Keratinocyte (primary cell): ENCODE measurements at regions not wholly inside any gene's neighbourhood (a gene's known extent, or its start where the extent isn't known, plus 50 kb on each side); places are given as distances from the start of the nearest gene placed in this dataset.
"Not testable (repeated sequence)": the region's sequence is repeated elsewhere in the genome, so short reads cannot be mapped to it uniquely, and the experiment has no call there.

Experiments used
- DNase-seq: peaks from one replicate; pipeline ENCODE4 v3.0.0-alpha.2; 2011; ENCODE audit warnings: low read depth, missing footprints, low spot score
- FAIRE-seq: peaks from 2 replicates; lab custom pipeline; 2011; peaks lifted over from hg19 to GRCh38; lab: Jason Lieb, UNC
- H2AFZ ChIP-seq: 2 replicates; pipeline ENCODE4 v1.6.0; 2012; ENCODE audit warnings: low read length, control low read depth, inconsistent platforms; ENCODE audit not compliant: control insufficient read depth
- H3K27ac ChIP-seq: 2 replicates; pipeline ENCODE4 v1.5.1; 2011; ENCODE audit warnings: low read length; ENCODE audit not compliant: control insufficient read depth, insufficient read depth
- H3K27me3 ChIP-seq: 3 replicates; pipeline ENCODE4 v1.6.0; 2011; ENCODE audit warnings: low read length; ENCODE audit not compliant: control insufficient read depth, insufficient read depth; ENCODE audit errors: extremely low read depth
- H3K36me3 ChIP-seq, 2 experiments: 2 replicates in 1 of 2; 3 replicates in 1 of 2; pipeline ENCODE4 v1.5.1; 2011; ENCODE audit warnings: low read length in 2 of 2, mild to moderate bottlenecking in 1 of 2; ENCODE audit not compliant: control insufficient read depth in 2 of 2, insufficient read depth in 2 of 2; ENCODE audit errors: extremely low read depth in 1 of 2
- H3K4me1 ChIP-seq: 3 replicates; pipeline ENCODE4 v1.5.1; 2011; ENCODE audit warnings: low read length; ENCODE audit not compliant: control insufficient read depth, insufficient read depth; ENCODE audit errors: extremely low read depth
- H3K4me2 ChIP-seq: 3 replicates; pipeline ENCODE4 v1.6.0; 2011; ENCODE audit warnings: low read depth, low read length; ENCODE audit not compliant: control insufficient read depth, insufficient read depth; ENCODE audit errors: extremely low read depth
- H3K4me3 ChIP-seq, 3 experiments: fragments of 200-600 bp in 1 of 3; sonication (generic) in 1 of 3; 2 replicates in 2 of 3; 3 replicates in 1 of 3; pipeline ENCODE4 v1.5.1; 2011 to 2016; ENCODE audit warnings: low read length in 3 of 3, mild to moderate bottlenecking in 3 of 3, control low read depth in 2 of 3, inconsistent platforms in 1 of 3, low read depth in 1 of 3, mixed read lengths in 1 of 3, mixed run types in 1 of 3, moderate library complexity in 1 of 3; ENCODE audit not compliant: control insufficient read depth in 2 of 3, insufficient read depth in 2 of 3; ENCODE audit errors: extremely low read depth in 1 of 3
- H3K79me2 ChIP-seq: 2 replicates; pipeline ENCODE4 v1.6.0; 2012; ENCODE audit warnings: low read length; ENCODE audit not compliant: control insufficient read depth, insufficient read depth
- H3K9ac ChIP-seq: 3 replicates; pipeline ENCODE4 v1.6.0; 2011; ENCODE audit warnings: low read length; ENCODE audit not compliant: control insufficient read depth, insufficient read depth; ENCODE audit errors: extremely low read depth
- H3K9me1 ChIP-seq: 3 replicates; pipeline ENCODE4 v1.6.0; 2011; ENCODE audit warnings: low read length; ENCODE audit not compliant: control insufficient read depth, insufficient read depth; ENCODE audit errors: extremely low read depth
- H3K9me3 ChIP-seq: 2 replicates; pipeline ENCODE4 v1.5.1; 2012; ENCODE audit warnings: low read depth, low read length; ENCODE audit not compliant: control insufficient read depth
- H4K20me1 ChIP-seq: 3 replicates; pipeline ENCODE4 v1.6.0; 2011; ENCODE audit warnings: low read length; ENCODE audit not compliant: control insufficient read depth, insufficient read depth; ENCODE audit errors: extremely low read depth
- EZH2 ChIP-seq: IDR thresholded peaks from one replicate; pipeline ENCODE4 v1.6.1; 2012; ENCODE audit warnings: inconsistent platforms, mild to moderate bottlenecking, low read length, moderate library complexity
- dilution Hi-C: fragments of 300-500 bp; cut with MboI; formaldehyde crosslinking; loops from one replicate; pipeline ENCODE4 v1.7.0; 2020; ENCODE audit warnings: low sequenced_read_pairs; ENCODE audit not compliant: extremely low pct_ligation_motif_present
- TF ChIP-seq, protein P1 (sequence below), 3 experiments: IDR thresholded peaks in 1 of 3; conservative IDR thresholded peaks in 1 of 3; optimal IDR thresholded peaks in 1 of 3; 2 replicates in 2 of 3; 3 replicates in 1 of 3; pipeline versions ENCODE3 to v1.5.1; 2011; ENCODE audit warnings: low read length in 3 of 3, mild to moderate bottlenecking in 3 of 3, moderate library complexity in 2 of 3, control low read depth in 1 of 3, inconsistent platforms in 1 of 3; ENCODE audit not compliant: insufficient read depth in 2 of 3; ENCODE audit errors: extremely low read depth in 1 of 3

DNA sequence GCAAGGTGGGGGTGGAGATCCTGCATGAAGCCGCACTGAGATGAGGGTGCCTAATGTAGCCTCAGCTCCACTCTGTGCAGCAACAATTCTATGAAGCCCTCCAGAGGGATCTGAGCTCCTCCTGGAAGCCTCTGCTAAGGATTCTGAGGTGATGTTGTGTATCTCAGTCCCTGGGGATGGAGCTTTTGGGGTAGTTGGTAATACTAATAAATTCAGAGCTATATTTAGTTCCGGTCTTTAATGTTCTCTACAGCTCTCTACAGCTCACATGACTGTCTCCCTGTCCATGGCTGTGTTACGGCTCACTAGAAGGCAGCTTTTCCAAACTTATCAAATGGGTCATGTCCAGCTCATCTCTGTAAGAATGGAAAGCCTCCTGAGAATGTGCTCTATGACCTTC is 93.4 kb downstream of the ISX start:
- TF ChIP-seq EZH2, result no peak
- TF ChIP-seq, protein P1, sequence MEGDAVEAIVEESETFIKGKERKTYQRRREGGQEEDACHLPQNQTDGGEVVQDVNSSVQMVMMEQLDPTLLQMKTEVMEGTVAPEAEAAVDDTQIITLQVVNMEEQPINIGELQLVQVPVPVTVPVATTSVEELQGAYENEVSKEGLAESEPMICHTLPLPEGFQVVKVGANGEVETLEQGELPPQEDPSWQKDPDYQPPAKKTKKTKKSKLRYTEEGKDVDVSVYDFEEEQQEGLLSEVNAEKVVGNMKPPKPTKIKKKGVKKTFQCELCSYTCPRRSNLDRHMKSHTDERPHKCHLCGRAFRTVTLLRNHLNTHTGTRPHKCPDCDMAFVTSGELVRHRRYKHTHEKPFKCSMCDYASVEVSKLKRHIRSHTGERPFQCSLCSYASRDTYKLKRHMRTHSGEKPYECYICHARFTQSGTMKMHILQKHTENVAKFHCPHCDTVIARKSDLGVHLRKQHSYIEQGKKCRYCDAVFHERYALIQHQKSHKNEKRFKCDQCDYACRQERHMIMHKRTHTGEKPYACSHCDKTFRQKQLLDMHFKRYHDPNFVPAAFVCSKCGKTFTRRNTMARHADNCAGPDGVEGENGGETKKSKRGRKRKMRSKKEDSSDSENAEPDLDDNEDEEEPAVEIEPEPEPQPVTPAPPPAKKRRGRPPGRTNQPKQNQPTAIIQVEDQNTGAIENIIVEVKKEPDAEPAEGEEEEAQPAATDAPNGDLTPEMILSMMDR (optimal IDR thresholded peaks at IDR 0.05 in 1 of 3, IDR thresholded peaks at IDR 0.05 in 1 of 3, conservative IDR thresholded peaks at IDR 0.05 in 1 of 3; ENCODE audit: extremely low read depth in 1 of 3, insufficient read depth in 2 of 3, low read length in 3 of 3), result no peak
- Histone ChIP-seq H3K4me1 (no peaks in the 10 kb centered on the region), H3K9me1 (no peaks in the 10 kb centered on the region), H3K4me3 (no peak overlapping the region), H3K27ac (no peak overlapping the region), H3K9me3 (no peaks in the 10 kb centered on the region), H3K4me2 (no peak overlapping the region), H3K36me3 (no peaks in the 10 kb centered on the region), H4K20me1 (no peaks in the 10 kb centered on the region), H3K27me3 (no peaks in the 10 kb centered on the region), H3K9ac (no peak overlapping the region), H2AFZ (no peak overlapping the region), H3K79me2 (no peaks in the 10 kb centered on the region)
- DNase-seq, result no peak
- dilution Hi-C loops, result no loop called here
- no peak for FAIRE-seq

GRCh38 chr22:35160268-35160667 is 94.3 kb downstream of the ISX start:
- dilution Hi-C loops, result no loop called here
- no peak for FAIRE-seq

DNA sequence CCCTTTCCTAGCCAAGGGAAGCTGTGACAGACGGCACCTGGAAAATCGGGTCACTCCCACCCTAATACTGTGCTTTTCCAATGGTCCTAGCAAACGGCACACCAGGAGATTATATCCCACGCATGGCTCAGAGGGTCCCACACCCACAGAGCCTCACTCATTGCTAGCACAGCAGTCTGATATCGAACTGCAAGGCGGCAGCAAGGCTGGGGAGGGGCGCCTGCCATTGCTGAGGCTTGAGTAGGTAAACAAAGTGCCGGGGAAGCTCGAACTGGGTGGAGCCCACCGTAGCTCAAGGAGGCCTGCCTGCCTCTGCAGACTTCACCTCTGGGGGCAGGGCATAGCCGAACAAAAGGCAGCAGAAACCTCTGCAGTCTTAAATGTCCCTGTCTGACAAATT is 91.4 kb upstream of the HMGXB4 start:
- H3K27ac ChIP-seq, H3K36me3 ChIP-seq, H3K9ac ChIP-seq, H3K27me3 ChIP-seq, FAIRE-seq, H2AFZ ChIP-seq, H3K4me3 ChIP-seq, DNase-seq, H3K79me2 ChIP-seq, H3K9me3 ChIP-seq, dilution Hi-C loops, H3K4me2 ChIP-seq, H3K9me1 ChIP-seq, H4K20me1 ChIP-seq, H3K4me1 ChIP-seq: not testable (repeated sequence)

More at GRCh38 chr22:35160268-35160667, 94.3 kb downstream of the ISX start:
- Histone ChIP-seq H4K20me1 (no peaks in the 10 kb centered on the region), H3K36me3 (no peaks in the 10 kb centered on the region), H3K27me3 (no peaks in the 10 kb centered on the region), H3K9me3 (no peaks in the 10 kb centered on the region), H3K9ac (no peak overlapping the region), H2AFZ (no peak overlapping the region), H3K79me2 (no peaks in the 10 kb centered on the region), H3K4me1 (no peaks in the 10 kb centered on the region), H3K4me2 (no peak overlapping the region), H3K27ac (no peak overlapping the region), H3K4me3 (no peak overlapping the region), H3K9me1 (no peaks in the 10 kb centered on the region)
- no peak for DNase-seq
- TF ChIP-seq EZH2, result no peak
- TF ChIP-seq, protein P1 (optimal IDR thresholded peaks at IDR 0.05 in 1 of 3, IDR thresholded peaks at IDR 0.05 in 1 of 3, conservative IDR thresholded peaks at IDR 0.05 in 1 of 3; ENCODE audit: extremely low read depth in 1 of 3, insufficient read depth in 2 of 3, low read length in 3 of 3), result no peak
